ENCODE measurements at regions not wholly inside any gene's neighbourhood (a gene's known extent, or its start where the extent isn't known, plus 50 kb on each side); places are given as distances from the start of the nearest gene placed in this dataset.

GRCh38 chr4:135684001-135684400 lies 1482.4 kb upstream of the PABPC4L start:
- Histone ChIP-seq H3K4me1 (no peaks in the 10 kb centered on the region), H3K27me3 (no peaks in the 10 kb centered on the region), H3K36me3 (no peaks in the 10 kb centered on the region), H3K9me3 (no peaks in the 10 kb centered on the region), H3K4me3 (ENCODE audit: low read depth, low read length) (no peak overlapping the region)
- no peak for TF ChIP-seq CTCF (IDR thresholded peaks at IDR 0.05; ENCODE audit: low read depth, low read length)
- no peak for DNase-seq

GRCh38 chr4:135672202-135672601 lies 1470.6 kb upstream of the PABPC4L start:
- TF ChIP-seq CTCF (IDR thresholded peaks at IDR 0.05; ENCODE audit: low read depth, low read length), result no peak
- Histone ChIP-seq H3K9me3 (no peaks in the 10 kb centered on the region), H3K27me3 (no peaks in the 10 kb centered on the region), H3K4me3 (ENCODE audit: low read depth, low read length) (no peak overlapping the region), H3K4me1 (no peaks in the 10 kb centered on the region), H3K36me3 (no peaks in the 10 kb centered on the region)
- DNase-seq, result no peak

GRCh38 chr4:135670548-135670947 lies 1469.0 kb upstream of the PABPC4L start:
- Histone ChIP-seq H3K4me1 (no peaks in the 10 kb centered on the region), H3K9me3 (no peaks in the 10 kb centered on the region), H3K36me3 (no peaks in the 10 kb centered on the region), H3K4me3 (ENCODE audit: low read depth, low read length) (no peak overlapping the region), H3K27me3 (no peaks in the 10 kb centered on the region)
- peak; percentile 29 for TF ChIP-seq CTCF (IDR thresholded peaks at IDR 0.05; ENCODE audit: low read depth, low read length)
- DNase-seq, result no peak

Data from BE2C (cell line).